HEK293 (cell line): ENCODE measurements at regions not wholly inside any gene's neighbourhood (a gene's known extent, or its start where the extent isn't known, plus 50 kb on each side); places are given as distances from the start of the nearest gene placed in this dataset.

Experiments
- CTCF ChIA-PET: fragments of 350-600 bp; formaldehyde crosslinking; extraction: SDS; loops from one replicate; lab custom pipeline; 2021; ENCODE audit warnings: antibody characterized with exemption; lab: Yijun Ruan, JAX
- POLR2A ChIA-PET: fragments of 300-600 bp; formaldehyde crosslinking; extraction: SDS; loops from one replicate; lab custom pipeline; 2020; ENCODE audit warnings: antibody characterized with exemption, inconsistent platforms; lab: Yijun Ruan, JAX
- H3K27ac ChIP-seq: fragments of 200-500 bp; sonication (Bioruptor generic); 2 replicates; pipeline ENCODE4 v1.5.1; 2014; ENCODE audit warnings: low read depth, low read length, control low read depth, inconsistent platforms; ENCODE audit errors: extremely low read depth
- H3K36me3 ChIP-seq, 2 experiments: fragments of 200-500 bp in 1 of 2; sonication (Bioruptor generic) in 1 of 2; 1 replicate in 1 of 2; 2 replicates in 1 of 2; pipeline ENCODE4 v1.5.1; 2014 to 2017; ENCODE audit warnings: inconsistent platforms in 2 of 2, low read length in 2 of 2; ENCODE audit not compliant: control insufficient read depth in 2 of 2, insufficient read depth in 1 of 2
- H3K4me1 ChIP-seq: fragments of 200-500 bp; sonication (Bioruptor generic); 2 replicates; pipeline ENCODE4 v1.5.1; 2014; ENCODE audit warnings: mild to moderate bottlenecking, low read length, inconsistent platforms; ENCODE audit not compliant: control insufficient read depth, insufficient read depth
- H3K4me3 ChIP-seq: 2 replicates; pipeline ENCODE4 v1.5.1; 2011; ENCODE audit warnings: low read depth, mild to moderate bottlenecking, control low read depth, low read length, moderate library complexity
- H3K9me3 ChIP-seq: fragments of 200-500 bp; sonication (Bioruptor generic); 2 replicates; pipeline ENCODE4 v1.5.1; 2014; ENCODE audit warnings: low read depth, low read length, inconsistent platforms; ENCODE audit not compliant: control insufficient read depth, insufficient read depth
- HOXA7 ChIP-seq: sonication (generic); formaldehyde crosslinking; IDR thresholded peaks from 2 replicates; pipeline ENCODE4 v1.8.1; 2022; ENCODE audit warnings: missing genetic modification reagents, borderline replicate concordance
- KLF1 ChIP-seq: fragments of 450-650 bp; formaldehyde crosslinking; IDR thresholded peaks from 2 replicates; pipeline ENCODE4 v1.5.1; 2016; ENCODE audit warnings: missing biosample characterization, missing genetic modification characterization
- REPIN1 ChIP-seq: fragments of 450-650 bp; formaldehyde crosslinking; IDR thresholded peaks from 2 replicates; pipeline ENCODE4 v1.5.1; 2017; ENCODE audit warnings: missing biosample characterization, missing genetic modification characterization, low read depth
- ZFP69B ChIP-seq: fragments of 450-650 bp; formaldehyde crosslinking; IDR thresholded peaks from 2 replicates; pipeline ENCODE4 v1.5.1; 2016; ENCODE audit warnings: missing biosample characterization, missing genetic modification characterization
- ZNF404 ChIP-seq: fragments of 450-650 bp; formaldehyde crosslinking; IDR thresholded peaks from 2 replicates; pipeline ENCODE4 v1.5.1; 2017; ENCODE audit warnings: missing biosample characterization, missing genetic modification characterization
- ZNF558 ChIP-seq: fragments of 450-650 bp; formaldehyde crosslinking; IDR thresholded peaks from 2 replicates; pipeline ENCODE4 v1.5.1; 2016; ENCODE audit warnings: missing biosample characterization, missing genetic modification characterization
- ZNF561 ChIP-seq: fragments of 450-650 bp; IDR thresholded peaks from 2 replicates; pipeline ENCODE4 v1.5.1; 2018; ENCODE audit warnings: missing biosample characterization, missing genetic modification characterization, borderline replicate concordance
- ZNF768 ChIP-seq: fragments of 450-650 bp; formaldehyde crosslinking; IDR thresholded peaks from 2 replicates; pipeline ENCODE4 v1.5.1; 2018; ENCODE audit warnings: missing biosample characterization, mild to moderate bottlenecking, missing genetic modification characterization
- TF ChIP-seq, protein P1 (sequence below): fragments of 450-650 bp; formaldehyde crosslinking; conservative IDR thresholded peaks from 2 replicates; pipeline ENCODE4 v1.5.1; 2016; ENCODE audit warnings: low read depth, missing biosample characterization, missing genetic modification characterization
- TF ChIP-seq, protein P2 (sequence below): fragments of 450-650 bp; formaldehyde crosslinking; IDR thresholded peaks from 2 replicates; pipeline ENCODE4 v1.5.1; 2016; ENCODE audit warnings: missing biosample characterization, missing genetic modification characterization
- TF ChIP-seq, protein P3 (sequence below): fragments of 450-650 bp; formaldehyde crosslinking; IDR thresholded peaks from 2 replicates; pipeline ENCODE4 v1.5.1; 2016; ENCODE audit warnings: missing biosample characterization, missing genetic modification characterization
- TF ChIP-seq, protein P4 (sequence below): fragments of 450-650 bp; formaldehyde crosslinking; IDR thresholded peaks from 2 replicates; pipeline ENCODE4 v1.5.1; 2017; ENCODE audit warnings: missing biosample characterization, missing genetic modification characterization
- TF ChIP-seq, protein P5 (sequence below): fragments of 450-650 bp; formaldehyde crosslinking; IDR thresholded peaks from 2 replicates; pipeline ENCODE4 v1.5.0; 2017; ENCODE audit warnings: missing biosample characterization, missing genetic modification characterization, borderline replicate concordance
- TF ChIP-seq, protein P6 (sequence below): fragments of 450-650 bp; formaldehyde crosslinking; IDR thresholded peaks from 2 replicates; pipeline ENCODE4 v1.5.1; 2017; ENCODE audit warnings: missing biosample characterization, mild to moderate bottlenecking, missing genetic modification characterization, moderate library complexity

DNA sequence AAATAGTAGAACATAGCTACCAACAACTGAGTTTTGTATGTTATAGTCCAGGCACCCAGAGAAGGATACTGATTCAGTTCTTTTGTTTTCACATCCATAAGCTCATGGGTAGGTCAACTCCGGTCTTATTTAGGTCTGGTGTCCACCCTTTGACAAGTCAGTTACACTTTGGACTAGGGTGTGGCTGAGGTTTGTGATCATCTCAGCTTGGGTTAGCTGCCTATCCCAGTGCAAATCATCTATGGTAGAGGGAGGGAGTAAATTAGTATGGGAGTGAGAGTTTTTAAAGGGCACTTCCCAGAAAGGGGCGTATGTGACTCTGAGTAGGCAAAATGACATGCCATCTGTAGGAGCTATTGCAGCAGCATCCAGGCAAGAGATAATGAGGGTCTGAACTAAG, 66.1 kb downstream of the TANC2 start (continued):
- TF ChIP-seq, protein P1, sequence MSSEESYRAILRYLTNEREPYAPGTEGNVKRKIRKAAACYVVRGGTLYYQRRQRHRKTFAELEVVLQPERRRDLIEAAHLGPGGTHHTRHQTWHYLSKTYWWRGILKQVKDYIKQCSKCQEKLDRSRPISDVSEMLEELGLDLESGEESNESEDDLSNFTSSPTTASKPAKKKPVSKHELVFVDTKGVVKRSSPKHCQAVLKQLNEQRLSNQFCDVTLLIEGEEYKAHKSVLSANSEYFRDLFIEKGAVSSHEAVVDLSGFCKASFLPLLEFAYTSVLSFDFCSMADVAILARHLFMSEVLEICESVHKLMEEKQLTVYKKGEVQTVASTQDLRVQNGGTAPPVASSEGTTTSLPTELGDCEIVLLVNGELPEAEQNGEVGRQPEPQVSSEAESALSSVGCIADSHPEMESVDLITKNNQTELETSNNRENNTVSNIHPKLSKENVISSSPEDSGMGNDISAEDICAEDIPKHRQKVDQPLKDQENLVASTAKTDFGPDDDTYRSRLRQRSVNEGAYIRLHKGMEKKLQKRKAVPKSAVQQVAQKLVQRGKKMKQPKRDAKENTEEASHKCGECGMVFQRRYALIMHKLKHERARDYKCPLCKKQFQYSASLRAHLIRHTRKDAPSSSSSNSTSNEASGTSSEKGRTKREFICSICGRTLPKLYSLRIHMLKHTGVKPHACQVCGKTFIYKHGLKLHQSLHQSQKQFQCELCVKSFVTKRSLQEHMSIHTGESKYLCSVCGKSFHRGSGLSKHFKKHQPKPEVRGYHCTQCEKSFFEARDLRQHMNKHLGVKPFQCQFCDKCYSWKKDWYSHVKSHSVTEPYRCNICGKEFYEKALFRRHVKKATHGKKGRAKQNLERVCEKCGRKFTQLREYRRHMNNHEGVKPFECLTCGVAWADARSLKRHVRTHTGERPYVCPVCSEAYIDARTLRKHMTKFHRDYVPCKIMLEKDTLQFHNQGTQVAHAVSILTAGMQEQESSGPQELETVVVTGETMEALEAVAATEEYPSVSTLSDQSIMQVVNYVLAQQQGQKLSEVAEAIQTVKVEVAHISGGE (tag by site-specific recombination), result no peak
- TF ChIP-seq HOXA7 (CRISPR knock-in tag) (no peak), ZNF404 (tag by site-specific recombination) (no peak)
- TF ChIP-seq, protein P2, sequence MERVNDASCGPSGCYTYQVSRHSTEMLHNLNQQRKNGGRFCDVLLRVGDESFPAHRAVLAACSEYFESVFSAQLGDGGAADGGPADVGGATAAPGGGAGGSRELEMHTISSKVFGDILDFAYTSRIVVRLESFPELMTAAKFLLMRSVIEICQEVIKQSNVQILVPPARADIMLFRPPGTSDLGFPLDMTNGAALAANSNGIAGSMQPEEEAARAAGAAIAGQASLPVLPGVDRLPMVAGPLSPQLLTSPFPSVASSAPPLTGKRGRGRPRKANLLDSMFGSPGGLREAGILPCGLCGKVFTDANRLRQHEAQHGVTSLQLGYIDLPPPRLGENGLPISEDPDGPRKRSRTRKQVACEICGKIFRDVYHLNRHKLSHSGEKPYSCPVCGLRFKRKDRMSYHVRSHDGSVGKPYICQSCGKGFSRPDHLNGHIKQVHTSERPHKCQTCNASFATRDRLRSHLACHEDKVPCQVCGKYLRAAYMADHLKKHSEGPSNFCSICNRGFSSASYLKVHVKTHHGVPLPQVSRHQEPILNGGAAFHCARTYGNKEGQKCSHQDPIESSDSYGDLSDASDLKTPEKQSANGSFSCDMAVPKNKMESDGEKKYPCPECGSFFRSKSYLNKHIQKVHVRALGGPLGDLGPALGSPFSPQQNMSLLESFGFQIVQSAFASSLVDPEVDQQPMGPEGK, result no peak

DNA sequence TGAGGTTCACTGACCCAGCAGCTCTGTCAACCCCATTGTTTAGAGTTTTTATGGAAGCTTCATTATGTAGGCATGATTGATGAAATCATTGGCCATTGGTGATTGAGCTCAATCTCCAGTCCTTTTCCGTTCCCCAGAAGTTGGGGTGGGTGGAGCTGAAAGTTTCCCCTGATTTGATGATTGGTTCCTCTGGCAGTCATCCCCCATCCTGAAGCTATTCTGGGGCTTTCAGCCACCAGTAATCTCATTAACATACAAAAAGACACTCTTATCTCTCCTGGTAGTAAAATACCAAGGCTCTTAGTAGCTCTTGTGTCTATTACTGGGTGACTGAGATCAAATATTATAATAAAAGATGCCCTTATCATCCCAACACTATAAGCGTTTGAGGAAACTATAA, 67.1 kb downstream of the TANC2 start:
- Histone ChIP-seq H3K9me3 (no peaks in the 10 kb centered on the region), H3K27ac (no peak overlapping the region), H3K4me3 (no peak overlapping the region), H3K36me3 (no peaks in the 10 kb centered on the region), H3K4me1 (peaks cover 10% of the 10 kb centered on the region; the same call in 1 of the 2 replicates)
- CTCF ChIA-PET, result interaction anchor here (1.0 to 2.4 kb wide), 4 partner anchors 38 to 65 kb away, joined by 4 to 12 read pairs (median 4); no protein-coding TSS in a partner anchor
- POLR2A ChIA-PET, result no interaction called here
- TF ChIP-seq, protein P3, sequence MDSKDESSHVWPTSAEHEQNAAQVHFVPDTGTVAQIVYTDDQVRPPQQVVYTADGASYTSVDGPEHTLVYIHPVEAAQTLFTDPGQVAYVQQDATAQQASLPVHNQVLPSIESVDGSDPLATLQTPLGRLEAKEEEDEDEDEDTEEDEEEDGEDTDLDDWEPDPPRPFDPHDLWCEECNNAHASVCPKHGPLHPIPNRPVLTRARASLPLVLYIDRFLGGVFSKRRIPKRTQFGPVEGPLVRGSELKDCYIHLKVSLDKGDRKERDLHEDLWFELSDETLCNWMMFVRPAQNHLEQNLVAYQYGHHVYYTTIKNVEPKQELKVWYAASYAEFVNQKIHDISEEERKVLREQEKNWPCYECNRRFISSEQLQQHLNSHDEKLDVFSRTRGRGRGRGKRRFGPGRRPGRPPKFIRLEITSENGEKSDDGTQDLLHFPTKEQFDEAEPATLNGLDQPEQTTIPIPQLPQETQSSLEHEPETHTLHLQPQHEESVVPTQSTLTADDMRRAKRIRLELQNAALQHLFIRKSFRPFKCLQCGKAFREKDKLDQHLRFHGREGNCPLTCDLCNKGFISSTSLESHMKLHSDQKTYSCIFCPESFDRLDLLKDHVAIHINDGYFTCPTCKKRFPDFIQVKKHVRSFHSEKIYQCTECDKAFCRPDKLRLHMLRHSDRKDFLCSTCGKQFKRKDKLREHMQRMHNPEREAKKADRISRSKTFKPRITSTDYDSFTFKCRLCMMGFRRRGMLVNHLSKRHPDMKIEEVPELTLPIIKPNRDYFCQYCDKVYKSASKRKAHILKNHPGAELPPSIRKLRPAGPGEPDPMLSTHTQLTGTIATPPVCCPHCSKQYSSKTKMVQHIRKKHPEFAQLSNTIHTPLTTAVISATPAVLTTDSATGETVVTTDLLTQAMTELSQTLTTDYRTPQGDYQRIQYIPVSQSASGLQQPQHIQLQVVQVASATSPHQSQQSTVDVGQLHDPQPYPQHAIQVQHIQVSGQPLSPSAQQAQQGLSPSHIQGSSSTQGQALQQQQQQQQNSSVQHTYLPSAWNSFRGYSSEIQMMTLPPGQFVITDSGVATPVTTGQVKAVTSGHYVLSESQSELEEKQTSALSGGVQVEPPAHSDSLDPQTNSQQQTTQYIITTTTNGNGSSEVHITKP (tag by site-specific recombination), result no peak
- TF ChIP-seq, protein P4, sequence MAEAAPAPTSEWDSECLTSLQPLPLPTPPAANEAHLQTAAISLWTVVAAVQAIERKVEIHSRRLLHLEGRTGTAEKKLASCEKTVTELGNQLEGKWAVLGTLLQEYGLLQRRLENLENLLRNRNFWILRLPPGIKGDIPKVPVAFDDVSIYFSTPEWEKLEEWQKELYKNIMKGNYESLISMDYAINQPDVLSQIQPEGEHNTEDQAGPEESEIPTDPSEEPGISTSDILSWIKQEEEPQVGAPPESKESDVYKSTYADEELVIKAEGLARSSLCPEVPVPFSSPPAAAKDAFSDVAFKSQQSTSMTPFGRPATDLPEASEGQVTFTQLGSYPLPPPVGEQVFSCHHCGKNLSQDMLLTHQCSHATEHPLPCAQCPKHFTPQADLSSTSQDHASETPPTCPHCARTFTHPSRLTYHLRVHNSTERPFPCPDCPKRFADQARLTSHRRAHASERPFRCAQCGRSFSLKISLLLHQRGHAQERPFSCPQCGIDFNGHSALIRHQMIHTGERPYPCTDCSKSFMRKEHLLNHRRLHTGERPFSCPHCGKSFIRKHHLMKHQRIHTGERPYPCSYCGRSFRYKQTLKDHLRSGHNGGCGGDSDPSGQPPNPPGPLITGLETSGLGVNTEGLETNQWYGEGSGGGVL, result no peak
- TF ChIP-seq KLF1 (tag by site-specific recombination), result no peak
- TF ChIP-seq ZNF558, result no peak
- TF ChIP-seq, protein P5, sequence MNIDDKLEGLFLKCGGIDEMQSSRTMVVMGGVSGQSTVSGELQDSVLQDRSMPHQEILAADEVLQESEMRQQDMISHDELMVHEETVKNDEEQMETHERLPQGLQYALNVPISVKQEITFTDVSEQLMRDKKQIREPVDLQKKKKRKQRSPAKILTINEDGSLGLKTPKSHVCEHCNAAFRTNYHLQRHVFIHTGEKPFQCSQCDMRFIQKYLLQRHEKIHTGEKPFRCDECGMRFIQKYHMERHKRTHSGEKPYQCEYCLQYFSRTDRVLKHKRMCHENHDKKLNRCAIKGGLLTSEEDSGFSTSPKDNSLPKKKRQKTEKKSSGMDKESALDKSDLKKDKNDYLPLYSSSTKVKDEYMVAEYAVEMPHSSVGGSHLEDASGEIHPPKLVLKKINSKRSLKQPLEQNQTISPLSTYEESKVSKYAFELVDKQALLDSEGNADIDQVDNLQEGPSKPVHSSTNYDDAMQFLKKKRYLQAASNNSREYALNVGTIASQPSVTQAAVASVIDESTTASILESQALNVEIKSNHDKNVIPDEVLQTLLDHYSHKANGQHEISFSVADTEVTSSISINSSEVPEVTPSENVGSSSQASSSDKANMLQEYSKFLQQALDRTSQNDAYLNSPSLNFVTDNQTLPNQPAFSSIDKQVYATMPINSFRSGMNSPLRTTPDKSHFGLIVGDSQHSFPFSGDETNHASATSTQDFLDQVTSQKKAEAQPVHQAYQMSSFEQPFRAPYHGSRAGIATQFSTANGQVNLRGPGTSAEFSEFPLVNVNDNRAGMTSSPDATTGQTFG (tag by site-specific recombination), result no peak
- TF ChIP-seq ZFP69B, result no peak
- TF ChIP-seq, protein P6, sequence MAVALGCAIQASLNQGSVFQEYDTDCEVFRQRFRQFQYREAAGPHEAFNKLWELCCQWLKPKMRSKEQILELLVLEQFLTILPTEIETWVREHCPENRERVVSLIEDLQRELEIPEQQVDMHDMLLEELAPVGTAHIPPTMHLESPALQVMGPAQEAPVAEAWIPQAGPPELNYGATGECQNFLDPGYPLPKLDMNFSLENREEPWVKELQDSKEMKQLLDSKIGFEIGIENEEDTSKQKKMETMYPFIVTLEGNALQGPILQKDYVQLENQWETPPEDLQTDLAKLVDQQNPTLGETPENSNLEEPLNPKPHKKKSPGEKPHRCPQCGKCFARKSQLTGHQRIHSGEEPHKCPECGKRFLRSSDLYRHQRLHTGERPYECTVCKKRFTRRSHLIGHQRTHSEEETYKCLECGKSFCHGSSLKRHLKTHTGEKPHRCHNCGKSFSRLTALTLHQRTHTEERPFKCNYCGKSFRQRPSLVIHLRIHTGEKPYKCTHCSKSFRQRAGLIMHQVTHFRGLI (tag by site-specific recombination), result no peak
- no peak for TF ChIP-seq ZNF561 (tag by site-specific recombination)
- no peak for TF ChIP-seq REPIN1 (tag by site-specific recombination)
- TF ChIP-seq, protein P1 (tag by site-specific recombination), result no peak
- no peak for TF ChIP-seq ZNF768 (tag by site-specific recombination)
